HCT116 (cell line): ENCODE measurements at regions not wholly inside any gene's neighbourhood (a gene's known extent, or its start where the extent isn't known, plus 50 kb on each side); places are given as distances from the start of the nearest gene placed in this dataset.

ENCODE experiments used
- ATAC-seq: fragments of 200-7000 bp; cut with Tn5 transposase; 2 replicates; pipeline ENCODE4 v1.9.1; 2020; ENCODE audit warnings: mild to moderate bottlenecking, moderate library complexity
- BruUV-seq: library from RNA; stranded (reverse); fragments of 400-500 nt; replicated peaks from 2 replicates; lab custom pipeline; 2021; lab: Mats Ljungman, UMichigan
- CTCF ChIA-PET: fragments of 300-600 bp; sonication (Branson Sonifier 250); formaldehyde crosslinking; loops from one replicate; lab custom pipeline; 2021; ENCODE audit warnings: antibody characterized with exemption; lab: Charles Lee
- POLR2A ChIA-PET: fragments of 300-600, 350-600 bp; sonication (Branson Sonifier 250); formaldehyde crosslinking; loops from one replicate; lab custom pipeline; 2021; ENCODE audit warnings: antibody characterized with exemption; lab: Charles Lee
- RAD21 ChIA-PET, 2 experiments: fragments of 300-600 bp; sonication (Branson Sonifier 250); formaldehyde crosslinking; loops; one replicate each; lab custom pipeline; 2023; ENCODE audit warnings: low total read pairs in 2 of 2; ENCODE audit not compliant: uncharacterized antibody in 2 of 2, unreplicated experiment in 2 of 2, low non-redundant PET in 1 of 2; lab: Charles Lee
- DNase-seq: peaks from one replicate; pipeline ENCODE4 v3.0.0-alpha.2; 2010; ENCODE audit warnings: low read depth, low spot score
- H2AFZ ChIP-seq: fragments of 200-600 bp; shearing (Covaris generic), sonication (generic); 2 replicates; pipeline ENCODE4 v1.6.1; 2017; ENCODE audit warnings: low read depth, mixed run types, mixed read lengths, antibody characterized with exemption, low read length; ENCODE audit not compliant: poor library complexity, severe bottlenecking
- H3K27ac ChIP-seq: 2 replicates; pipeline ENCODE4 v1.5.1; 2012; ENCODE audit warnings: low read depth, low read length
- H3K27me3 ChIP-seq: fragments of 200-600 bp; sonication (generic); 2 replicates; pipeline ENCODE4 v1.6.1; 2016; ENCODE audit warnings: mixed run types, low read length, mixed read lengths; ENCODE audit not compliant: insufficient read depth
- H3K36me3 ChIP-seq, 2 experiments: fragments of 200-500 bp in 1 of 2; fragments of 200-600 bp in 1 of 2; sonication (Bioruptor generic) in 1 of 2; sonication (generic) in 1 of 2; 2 replicates each; pipeline versions ENCODE4 v1.5.1 to v1.6.1; 2014 to 2016; ENCODE audit warnings: low read length in 2 of 2, inconsistent platforms in 1 of 2, mixed read lengths in 1 of 2, mixed run types in 1 of 2; ENCODE audit not compliant: insufficient read depth in 2 of 2, control insufficient read depth in 1 of 2
- H3K4me1 ChIP-seq, 2 experiments: fragments of 200-600 bp in 1 of 2; sonication (generic) in 1 of 2; 2 replicates each; pipeline versions ENCODE4 v1.5.1 to v1.6.1; 2012 to 2017; ENCODE audit warnings: low read length in 2 of 2, inconsistent platforms in 1 of 2, mild to moderate bottlenecking in 1 of 2, mixed read lengths in 1 of 2, mixed run types in 1 of 2, moderate library complexity in 1 of 2; ENCODE audit not compliant: insufficient read depth in 2 of 2, control insufficient read depth in 1 of 2
- H3K4me2 ChIP-seq: fragments of 200-600 bp; sonication (generic); 2 replicates; pipeline ENCODE4 v1.6.1; 2017; ENCODE audit warnings: mixed run types, low read length, mixed read lengths
- H3K4me3 ChIP-seq, 2 experiments: fragments of 200-600 bp in 1 of 2; sonication (generic) in 1 of 2; replicated peaks in 1 of 2; 2 replicates each; pipeline ENCODE4 v1.5.1; 2011 to 2016; ENCODE audit warnings: low read length in 2 of 2, control low read depth in 1 of 2, low read depth in 1 of 2, mild to moderate bottlenecking in 1 of 2, mixed read lengths in 1 of 2, mixed run types in 1 of 2
- H3K79me2 ChIP-seq: fragments of 200-600 bp; sonication (generic); 2 replicates; pipeline ENCODE4 v1.6.1; 2017; ENCODE audit warnings: mild to moderate bottlenecking, mixed run types, low read length, moderate library complexity, mixed read lengths; ENCODE audit not compliant: insufficient read depth
- H3K9ac ChIP-seq: fragments of 200-600 bp; sonication (generic); 2 replicates; pipeline ENCODE4 v1.6.1; 2016; ENCODE audit warnings: low read length, mixed read lengths
- H3K9me2 ChIP-seq: fragments of 200-600 bp; sonication (generic), shearing (Covaris generic); 2 replicates; pipeline ENCODE4 v1.6.1; 2017; ENCODE audit warnings: mixed run types, mild to moderate bottlenecking, moderate library complexity; ENCODE audit not compliant: insufficient read depth
- H3K9me3 ChIP-seq, 2 experiments: fragments of 200-500 bp in 1 of 2; fragments of 200-600 bp in 1 of 2; sonication (Bioruptor generic) in 1 of 2; sonication (generic) in 1 of 2; 2 replicates each; pipeline ENCODE4 v1.6.1; 2014 to 2017; ENCODE audit warnings: low read length in 2 of 2, mixed read lengths in 2 of 2, inconsistent platforms in 1 of 2, low read depth in 1 of 2, mild to moderate bottlenecking in 1 of 2, mixed run types in 1 of 2, moderate library complexity in 1 of 2; ENCODE audit not compliant: control insufficient read depth in 1 of 2, insufficient read depth in 1 of 2
- H4K20me1 ChIP-seq: fragments of 200-600 bp; sonication (generic), shearing (Covaris generic); 2 replicates; pipeline ENCODE4 v1.6.1; 2017; ENCODE audit warnings: mixed run types, mild to moderate bottlenecking, moderate library complexity; ENCODE audit not compliant: insufficient read depth
- CEBPB ChIP-seq: IDR thresholded peaks from 2 replicates; pipeline ENCODE4 v1.6.1; 2012; ENCODE audit warnings: low read depth
- EGR1 ChIP-seq: IDR thresholded peaks from 2 replicates; pipeline ENCODE4 v1.6.1; 2012; ENCODE audit warnings: low read depth
- EZH2 ChIP-seq: fragments of 200-600 bp; sonication (generic); IDR thresholded peaks from 2 replicates; pipeline ENCODE4 v1.6.1; 2017; ENCODE audit warnings: antibody characterized with exemption, mixed run types
- FOSL1 ChIP-seq: IDR thresholded peaks from 2 replicates; pipeline ENCODE4 v1.6.1; 2012; ENCODE audit warnings: low read depth
- REST ChIP-seq: IDR thresholded peaks from 2 replicates; pipeline ENCODE4 v1.6.1; 2012; ENCODE audit warnings: low read depth
- SRF ChIP-seq: IDR thresholded peaks from 2 replicates; pipeline ENCODE4 v1.6.1; 2012; ENCODE audit warnings: low read depth
- YY1 ChIP-seq: IDR thresholded peaks from 2 replicates; pipeline ENCODE4 v1.6.1; 2011; ENCODE audit warnings: low read length, low read depth, moderate library complexity, mild to moderate bottlenecking; ENCODE audit not compliant: insufficient replicate concordance; ENCODE audit errors: extremely low read depth
- ZBTB33 ChIP-seq: IDR thresholded peaks from 2 replicates; pipeline ENCODE4 v1.6.1; 2011; ENCODE audit warnings: mild to moderate bottlenecking, low read length, moderate library complexity; ENCODE audit not compliant: insufficient replicate concordance; ENCODE audit errors: extremely low read depth
- intact Hi-C: fragments of 100-400 bp; cut with micrococcal nuclease; formaldehyde crosslinking; loops from 2 replicates; pipeline ENCODE4 v1.10.0; 2022

- no peak overlapping the region for H3K4me2 ChIP-seq
- CTCF ChIA-PET: no interaction called here
- POLR2A ChIA-PET: no interaction called here
Observed at GRCh38 chrX:129123795-129124194, 399.5 kb downstream of the SMARCA1 start.

More at GRCh38 chrX:129123795-129124194, 399.5 kb downstream of the SMARCA1 start:
- Histone ChIP-seq H3K4me3 (no peak overlapping the region), H3K27me3 (no peaks in the 10 kb centered on the region), H3K27ac (no peak overlapping the region), H3K9me2 (no peaks in the 10 kb centered on the region), H2AFZ (no peak overlapping the region), H3K79me2 (no peaks in the 10 kb centered on the region), H4K20me1 (no peaks in the 10 kb centered on the region), H3K4me1 (no peaks in the 10 kb centered on the region), H3K36me3 (no peaks in the 10 kb centered on the region), H3K9me3 (no peaks in the 10 kb centered on the region), H3K9ac (no peak overlapping the region)
- ATAC-seq: no peak
- no TSS peak for BruUV-seq
- no peak for DNase-seq
- intact Hi-C loops: no loop called here
- RAD21 ChIA-PET: no interaction called here
- TF ChIP-seq REST (no peak), ZBTB33 (no peak), EGR1 (no peak), FOSL1 (no peak), EZH2 (no peak), CEBPB (no peak), YY1 (no peak), SRF (no peak)
